ENCODE measurements at regions not wholly inside any gene's neighbourhood (a gene's known extent, or its start where the extent isn't known, plus 50 kb on each side); places are given as distances from the start of the nearest gene placed in this dataset.

DNA sequence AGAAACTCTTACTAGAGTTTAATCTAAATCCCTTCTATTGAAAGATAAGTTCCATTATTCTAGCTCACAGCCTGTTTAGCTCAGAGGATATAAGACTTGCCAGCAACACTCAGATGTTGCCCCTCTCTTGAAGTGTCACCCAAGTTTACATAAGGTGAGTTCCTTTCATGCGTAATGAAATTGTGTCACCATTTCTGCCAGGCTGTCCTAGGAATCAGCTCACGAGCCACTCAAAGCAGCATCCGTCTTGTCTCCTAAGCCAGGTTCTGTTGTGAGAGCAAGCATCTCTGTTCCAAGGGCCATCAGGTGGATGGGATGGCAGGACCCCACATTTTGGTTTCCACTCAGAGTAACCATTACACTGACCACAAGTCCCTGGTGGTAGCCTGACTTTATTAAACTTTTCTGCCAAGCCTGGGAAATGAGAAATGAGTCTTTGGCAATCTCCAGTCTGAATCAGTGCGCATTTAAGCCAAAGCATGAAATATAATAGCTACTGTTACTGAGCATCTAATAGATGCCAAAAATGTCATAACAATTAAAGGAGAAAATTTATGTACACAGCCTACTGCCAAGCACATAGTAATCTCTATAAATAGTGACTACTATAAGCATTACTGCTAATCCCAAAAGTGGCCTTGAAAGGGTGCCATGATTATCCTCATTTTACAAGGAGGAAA lies 179.6 kb upstream of the MIR17HG start:
- DNase-seq (ENCODE audit: low spot score): no peak

DNA sequence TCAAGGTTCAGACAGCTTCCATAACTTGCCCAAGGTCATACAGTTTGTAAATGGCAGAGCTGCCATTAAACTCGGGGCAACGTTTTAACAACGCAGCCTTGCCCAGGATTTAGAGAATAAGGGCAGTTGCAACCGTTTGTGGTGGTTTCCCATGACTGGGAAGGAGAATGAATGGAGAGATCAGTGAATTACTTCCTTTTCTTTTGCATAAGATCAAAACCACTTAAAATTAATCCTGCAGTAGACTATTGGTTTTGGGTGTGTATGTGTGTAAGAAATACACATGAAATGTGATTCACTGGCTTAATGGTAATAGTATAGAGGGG lies 179.1 kb upstream of the MIR17HG start:
- DNase-seq (ENCODE audit: low spot score): no peak

DNA sequence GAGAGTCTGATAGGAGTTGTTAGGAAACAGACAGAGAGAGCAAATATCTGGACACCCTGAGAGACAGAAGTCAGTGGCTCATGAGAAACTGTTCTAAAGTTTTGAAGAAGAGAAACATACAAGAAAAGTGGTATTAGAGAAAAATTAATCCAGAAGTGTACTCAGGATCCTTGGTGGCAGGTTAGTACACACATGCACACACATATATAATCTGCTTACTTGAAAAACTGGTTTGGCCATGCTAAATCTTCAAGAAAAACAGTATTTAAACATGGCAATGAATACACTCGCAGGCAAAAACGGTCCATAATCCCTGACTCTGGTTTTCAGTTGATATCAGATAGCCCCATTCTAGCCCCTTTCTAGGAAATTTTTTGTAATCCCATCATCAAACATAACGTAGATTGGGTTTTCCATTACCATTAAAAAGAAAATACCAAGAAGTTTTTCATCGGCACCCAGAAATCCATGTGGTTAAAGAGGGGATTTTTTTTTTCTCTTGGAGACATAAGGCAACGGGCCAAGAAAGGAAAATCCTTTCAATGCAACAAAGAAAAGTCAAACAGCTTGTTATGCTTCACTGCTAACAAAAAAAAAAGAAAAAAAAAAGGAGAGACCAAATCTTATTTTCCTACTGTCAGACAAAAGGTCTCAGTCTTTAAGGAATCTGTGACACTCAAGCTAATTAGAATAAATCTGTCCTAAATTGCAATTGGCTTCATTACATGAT lies 178.0 kb upstream of the MIR17HG start:
- DNase-seq (ENCODE audit: low spot score): no peak

- no peak for DNase-seq (ENCODE audit: low spot score)
Measured at GRCh38 chr13:91172160-91172559, 175.3 kb upstream of the MIR17HG start.

GRCh38 chr13:91174886-91175501 lies 172.5 kb upstream of the MIR17HG start:
- no peak for DNase-seq (ENCODE audit: low spot score)

DNA sequence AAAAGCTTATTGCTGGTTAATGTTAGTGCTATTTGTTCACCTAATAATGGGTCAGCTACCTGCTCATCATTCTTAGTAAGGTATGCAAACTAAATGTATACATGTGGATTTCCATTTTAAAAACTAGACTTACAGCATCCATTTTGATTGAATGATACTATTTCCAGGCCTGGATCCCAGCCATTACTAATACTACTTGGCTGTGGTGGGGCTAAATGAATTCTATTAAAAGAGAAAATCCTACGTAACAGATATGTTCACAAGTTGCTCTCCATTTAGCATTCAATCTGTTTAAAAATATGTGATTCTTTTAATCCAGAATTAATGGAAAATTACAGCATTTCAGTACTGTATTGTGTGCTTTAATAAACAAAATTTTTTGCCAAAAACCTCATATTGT lies 169.4 kb upstream of the MIR17HG start:
- no peak for DNase-seq (ENCODE audit: low spot score)

GRCh38 chr13:91181892-91182291 lies 165.6 kb upstream of the MIR17HG start:
- no peak for DNase-seq (ENCODE audit: low spot score)

GRCh38 chr13:91184244-91184926 lies 163.1 kb upstream of the MIR17HG start:
- no peak for DNase-seq (ENCODE audit: low spot score)

DNA sequence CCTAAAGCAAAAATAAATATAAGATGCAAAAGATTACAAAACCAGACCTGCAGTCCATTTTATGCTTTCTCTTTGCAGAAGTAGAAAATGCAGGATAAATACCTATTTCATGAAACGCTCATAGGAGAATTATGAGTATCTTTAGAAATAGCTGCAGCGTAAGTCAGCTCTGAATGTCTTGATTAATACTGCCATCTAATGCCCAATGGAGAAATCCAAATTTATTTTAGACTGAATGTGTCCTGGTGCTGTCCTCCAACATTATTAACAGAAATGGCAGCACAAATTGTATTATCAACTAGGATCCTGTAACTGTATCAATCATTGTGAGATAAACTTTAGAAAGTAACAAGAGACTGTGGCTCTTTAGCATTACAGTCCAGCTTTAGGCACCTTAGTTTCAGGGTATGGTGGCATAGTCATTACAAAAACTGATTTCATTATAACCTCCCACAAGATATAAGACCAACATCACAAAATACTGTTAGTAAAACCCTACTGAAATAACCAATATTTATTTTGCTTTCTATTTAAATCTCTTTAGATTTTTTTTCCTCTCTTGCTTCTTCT lies 162.1 kb upstream of the MIR17HG start:
- DNase-seq (ENCODE audit: low spot score): no peak

GRCh38 chr13:91187522-91187921 lies 160.0 kb upstream of the MIR17HG start:
- DNase-seq (ENCODE audit: low spot score): no peak

- no peak for DNase-seq (ENCODE audit: low spot score)
Measured at GRCh38 chr13:91189506-91189905, 158.0 kb upstream of the MIR17HG start.

DNA sequence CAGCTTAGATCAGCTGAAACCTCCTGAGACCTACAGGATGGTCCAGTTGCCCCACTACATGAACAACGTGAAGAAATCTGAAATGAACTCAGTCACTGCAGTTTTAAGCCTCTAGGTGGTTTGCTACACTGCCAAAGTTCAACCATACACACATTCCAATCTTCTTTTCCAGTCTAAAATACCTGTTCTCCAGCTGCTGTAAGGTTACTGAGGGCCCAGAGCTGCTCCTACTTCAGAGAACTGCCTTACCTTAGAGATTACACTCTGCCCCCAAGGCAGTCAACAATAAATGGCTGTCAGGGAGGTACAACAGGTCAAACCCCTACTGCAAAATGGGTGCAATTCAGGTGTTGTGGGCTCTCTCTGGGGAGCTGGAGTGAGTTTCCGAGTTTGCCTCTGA lies 154.1 kb upstream of the MIR17HG start:
- no peak for DNase-seq (ENCODE audit: low spot score)

DNA sequence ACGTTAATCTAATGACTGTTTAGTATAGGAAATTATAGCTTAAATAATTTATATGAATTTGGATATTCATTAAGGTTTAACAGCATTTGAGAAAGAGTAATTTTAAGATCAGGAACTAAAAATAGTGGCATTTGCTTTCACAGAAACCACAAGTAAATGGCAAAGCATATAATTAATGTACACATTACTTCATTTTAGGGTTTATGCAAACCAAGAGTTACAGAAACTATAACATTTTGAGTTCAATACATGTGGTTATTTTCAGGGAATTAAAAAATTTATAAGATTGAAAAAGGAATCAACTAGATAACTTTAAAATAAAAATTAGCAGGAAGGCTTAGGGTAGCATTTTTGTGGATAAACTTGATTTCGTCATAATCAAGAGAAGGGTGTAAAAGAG lies 151.7 kb upstream of the MIR17HG start:
- no peak for DNase-seq (ENCODE audit: low spot score)

DNA sequence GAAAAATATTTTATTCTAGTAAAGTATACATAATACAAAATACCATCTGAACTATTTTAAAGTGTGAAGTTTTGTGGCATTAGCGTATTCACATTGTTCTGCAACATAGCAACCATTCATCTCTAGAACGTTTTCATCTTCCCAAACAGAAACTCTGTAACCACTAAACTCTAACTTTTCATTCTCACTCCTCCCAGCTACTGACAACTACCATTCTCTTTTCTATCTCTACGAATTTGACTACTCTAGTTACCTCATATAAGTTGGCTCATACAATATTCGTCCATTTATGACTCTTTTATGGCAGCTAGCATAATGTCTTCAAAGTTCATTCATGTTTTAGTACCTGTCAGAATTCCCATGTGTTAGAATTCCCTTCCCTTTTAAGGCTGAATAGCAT lies 150.5 kb upstream of the MIR17HG start:
- DNase-seq (ENCODE audit: low spot score): no peak

GRCh38 chr13:91199866-91200265 lies 147.6 kb upstream of the MIR17HG start:
- DNase-seq (ENCODE audit: low spot score): no peak

- DNase-seq (ENCODE audit: low spot score): no peak
Measured at GRCh38 chr13:91200486-91200885, 147.0 kb upstream of the MIR17HG start.

DNA sequence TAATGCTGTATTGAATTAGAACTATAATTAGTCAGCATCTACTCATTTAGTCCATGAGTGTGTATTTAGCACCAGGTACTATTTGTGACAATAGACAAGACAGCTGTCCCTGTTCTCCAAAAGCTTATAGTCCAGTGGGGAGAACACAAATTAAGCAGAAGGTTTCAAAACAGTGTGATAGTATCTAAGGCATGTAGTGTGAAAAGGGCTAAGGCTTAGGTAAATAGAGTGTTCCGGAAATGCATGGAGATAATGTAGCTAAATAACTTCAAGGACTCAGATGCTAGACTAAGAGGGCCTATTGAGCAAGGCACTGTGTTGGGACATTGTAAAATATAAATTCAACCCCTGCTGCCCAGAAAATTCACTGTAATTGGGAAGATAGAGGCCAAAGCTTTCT lies 144.1 kb upstream of the MIR17HG start:
- DNase-seq (ENCODE audit: low spot score): no peak

DNA sequence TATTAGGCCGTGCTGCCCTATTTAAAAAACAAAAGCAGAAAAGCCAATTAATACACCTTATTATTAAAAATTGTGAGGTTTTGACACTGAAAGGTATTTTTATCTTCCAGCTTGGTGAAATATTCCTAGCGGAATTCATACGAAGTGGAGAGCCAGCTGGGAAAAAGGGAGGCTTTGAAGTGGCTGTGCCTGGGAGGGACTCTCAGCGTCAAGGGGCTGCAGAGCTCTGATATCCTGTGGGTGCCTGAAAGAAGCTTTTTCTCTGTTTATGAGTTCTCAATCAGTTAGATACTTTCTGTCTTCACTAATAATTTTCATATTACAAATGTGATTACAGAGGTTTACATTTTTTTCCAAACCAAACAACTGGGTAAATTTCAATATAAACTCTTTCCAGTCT lies 140.2 kb upstream of the MIR17HG start:
- no peak for DNase-seq (ENCODE audit: low spot score)

GRCh38 chr13:91211510-91211909 lies 136.0 kb upstream of the MIR17HG start:
- no peak for DNase-seq (ENCODE audit: low spot score)

DNA sequence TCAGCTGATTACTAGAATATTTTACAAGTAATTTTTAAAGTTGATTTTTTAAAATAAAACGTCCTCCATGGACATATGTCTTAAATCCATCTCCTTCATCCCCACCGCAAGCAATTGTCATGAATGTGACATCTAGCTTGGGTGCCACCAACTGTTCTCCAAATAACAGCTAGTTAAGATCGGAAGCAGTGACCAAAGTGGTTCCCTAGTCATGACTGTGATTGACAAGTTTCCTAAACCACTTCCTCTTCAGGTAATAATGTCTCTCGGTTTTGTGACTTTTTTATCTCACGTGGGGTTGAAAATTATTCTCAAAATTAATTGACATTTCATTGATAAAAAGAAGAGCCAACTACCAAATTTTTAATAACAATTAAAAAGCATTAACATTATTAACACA lies 135.3 kb upstream of the MIR17HG start:
- DNase-seq (ENCODE audit: low spot score): no peak

DNA sequence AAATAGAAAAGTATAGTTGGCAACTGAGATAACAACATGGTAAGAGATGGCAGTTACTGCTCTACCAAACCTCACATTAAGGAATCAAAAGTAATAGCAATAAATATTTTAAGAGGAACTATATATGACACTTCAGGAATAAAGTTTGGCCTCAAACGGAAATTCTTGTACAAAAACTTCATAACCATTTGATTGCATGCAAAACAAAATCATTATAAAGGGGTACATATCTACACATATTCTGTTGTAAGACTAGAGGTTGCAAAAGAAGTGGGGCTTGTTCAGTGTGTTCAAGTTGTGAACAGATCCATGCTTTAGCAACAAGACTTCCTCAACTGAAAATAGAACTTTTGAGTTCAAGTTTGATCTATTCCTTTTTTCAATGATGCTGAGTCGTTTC lies 133.5 kb upstream of the MIR17HG start:
- no peak for DNase-seq (ENCODE audit: low spot score)

DNA sequence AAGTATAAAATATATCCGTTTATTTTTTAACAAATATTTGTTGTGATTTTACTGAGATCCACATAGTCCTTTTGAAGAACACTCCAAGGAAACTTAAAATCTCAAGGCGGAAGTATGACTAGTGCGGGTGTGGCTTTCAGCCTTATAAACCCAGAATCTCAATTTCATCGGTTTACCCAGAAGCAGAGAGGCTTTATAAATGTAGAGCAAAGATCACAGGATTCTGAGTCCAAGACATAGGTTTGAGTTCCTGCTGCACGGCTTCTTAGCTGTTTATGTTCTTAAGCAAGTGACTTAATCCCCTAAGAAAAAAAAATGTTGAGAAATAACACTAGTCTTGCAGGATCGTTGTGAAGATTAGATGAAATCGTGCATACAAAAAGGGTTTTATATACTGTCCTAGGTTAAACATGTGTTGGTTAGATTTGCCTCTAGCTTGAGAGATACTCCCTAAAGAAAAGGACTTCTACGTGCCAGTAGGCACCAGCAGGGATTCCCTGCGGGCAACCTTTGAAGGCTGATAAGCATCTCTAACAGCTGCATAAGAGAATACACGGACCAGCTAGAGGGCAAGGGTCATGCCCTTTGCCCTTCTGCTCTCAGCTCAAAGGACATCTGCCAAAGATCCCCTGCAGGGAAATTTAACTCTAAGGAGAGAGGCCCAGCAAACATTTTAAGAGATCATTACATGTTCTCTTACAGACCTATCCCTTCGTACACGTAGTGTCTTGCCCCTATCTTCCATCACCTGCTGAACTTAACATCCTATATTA lies 130.4 kb upstream of the MIR17HG start:
- peak; percentile 93 for DNase-seq (ENCODE audit: low spot score)

All from ecto neural progenitor cell (in vitro differentiated cells).